IMR-90 (cell line): ENCODE measurements at regions not wholly inside any gene's neighbourhood (a gene's known extent, or its start where the extent isn't known, plus 50 kb on each side); places are given as distances from the start of the nearest gene placed in this dataset.

Source experiments
- ATAC-seq: fragments of 200-7000 bp; cut with Tn5 transposase; 2 replicates; pipeline ENCODE4 v1.9.1; 2020; ENCODE audit warnings: low read depth, mild to moderate bottlenecking, moderate library complexity
- BruUV-seq: library from RNA; stranded (reverse); fragments of 400-500 nt; replicated peaks from 2 replicates; lab custom pipeline; 2021; lab: Mats Ljungman, UMichigan
- CTCF ChIA-PET: fragments of 300-600 bp; formaldehyde crosslinking; extraction: SDS; loops from one replicate; lab custom pipeline; 2021; ENCODE audit warnings: antibody characterized with exemption; lab: Yijun Ruan, JAX
- POLR2A ChIA-PET: fragments of 300-600 bp; sonication (Branson Sonifier 250); formaldehyde crosslinking; loops from one replicate; lab custom pipeline; 2022; ENCODE audit warnings: antibody characterized with exemption; ENCODE audit not compliant: unreplicated experiment; lab: Charles Lee
- DNase-seq: peaks from one replicate; pipeline ENCODE4 v3.0.0; 2013
- H2AFZ ChIP-seq: replicated peaks from 2 replicates; pipeline ENCODE3; 2013; ENCODE audit warnings: low read length, mild to moderate bottlenecking; ENCODE audit not compliant: poor library complexity
- H2AK5ac ChIP-seq: 2 replicates; pipeline ENCODE4 v1.6.1; 2013; ENCODE audit warnings: low read depth, low read length, inconsistent platforms
- H2AK9ac ChIP-seq: replicated peaks from 2 replicates; pipeline ENCODE3; 2013; ENCODE audit warnings: mild to moderate bottlenecking, low read depth, low read length, moderate library complexity; ENCODE audit not compliant: poor library complexity
- H2BK120ac ChIP-seq: 2 replicates; pipeline ENCODE4 v1.6.1; 2013; ENCODE audit warnings: low read depth, low read length, inconsistent platforms
- H2BK15ac ChIP-seq: 3 replicates; pipeline ENCODE4 v1.6.1; 2013; ENCODE audit warnings: low read depth, low read length, inconsistent platforms
- H2BK20ac ChIP-seq: 2 replicates; pipeline ENCODE4 v1.6.1; 2013; ENCODE audit warnings: low read depth, mild to moderate bottlenecking, inconsistent platforms, low read length, moderate library complexity
- H2BK5ac ChIP-seq: 2 replicates; pipeline ENCODE4 v1.6.1; 2013; ENCODE audit warnings: mild to moderate bottlenecking, low read depth, low read length, inconsistent platforms; ENCODE audit not compliant: poor library complexity, severe bottlenecking
- H3K14ac ChIP-seq: replicated peaks from 2 replicates; pipeline ENCODE4 v1.6.1; 2013; ENCODE audit warnings: low read depth, low read length, inconsistent platforms
- H3K18ac ChIP-seq: 2 replicates; pipeline ENCODE4 v1.6.1; 2013; ENCODE audit warnings: low read depth, low read length, control low read depth
- H3K23ac ChIP-seq: 2 replicates; pipeline ENCODE4 v1.6.1; 2013; ENCODE audit warnings: low read depth, low read length, inconsistent platforms
- H3K27ac ChIP-seq: 2 replicates; pipeline ENCODE4 v1.5.1; 2013; ENCODE audit warnings: mild to moderate bottlenecking, control low read depth, low read length; ENCODE audit not compliant: insufficient read depth
- H3K27me3 ChIP-seq: 2 replicates; pipeline ENCODE4 v1.6.1; 2013; ENCODE audit warnings: low read length; ENCODE audit not compliant: control insufficient read depth, insufficient read depth
- H3K36me3 ChIP-seq: 2 replicates; pipeline ENCODE4 v1.6.1; 2013; ENCODE audit warnings: low read length, mixed read lengths; ENCODE audit not compliant: control insufficient read depth, insufficient read depth
- H3K4ac ChIP-seq: 2 replicates; pipeline ENCODE4 v1.6.1; 2013; ENCODE audit warnings: low read depth, low read length, inconsistent platforms
- H3K4me1 ChIP-seq: 2 replicates; pipeline ENCODE4 v1.6.1; 2013; ENCODE audit warnings: low read length, mixed read lengths; ENCODE audit not compliant: control insufficient read depth, insufficient read depth
- H3K4me2 ChIP-seq: 2 replicates; pipeline ENCODE4 v1.6.1; 2013; ENCODE audit warnings: low read depth, mild to moderate bottlenecking, control low read depth, low read length, moderate library complexity
- H3K4me3 ChIP-seq: 2 replicates; pipeline ENCODE4 v1.5.1; 2013; ENCODE audit warnings: low read depth, mild to moderate bottlenecking, control low read depth, low read length, moderate library complexity; ENCODE audit not compliant: insufficient read depth
- H3K56ac ChIP-seq: 2 replicates; pipeline ENCODE4 v1.6.1; 2013; ENCODE audit warnings: low read length, inconsistent platforms; ENCODE audit not compliant: insufficient read depth; ENCODE audit errors: extremely low read depth
- H3K79me1 ChIP-seq, 2 experiments: 2 replicates each; pipeline ENCODE4 v1.6.1; 2013; ENCODE audit warnings: low read length in 2 of 2, inconsistent platforms in 1 of 2, low read depth in 1 of 2
- H3K9ac ChIP-seq: 2 replicates; pipeline ENCODE4 v1.6.1; 2013; ENCODE audit warnings: low read depth, low read length, control low read depth
- H3K9me1 ChIP-seq: 2 replicates; pipeline ENCODE4 v1.6.1; 2013; ENCODE audit warnings: low read length, inconsistent platforms; ENCODE audit not compliant: insufficient read depth
- H3K9me3 ChIP-seq: 2 replicates; pipeline ENCODE4 v1.6.1; 2013; ENCODE audit warnings: low read length; ENCODE audit not compliant: control insufficient read depth, insufficient read depth
- H4K20me1 ChIP-seq: 2 replicates; pipeline ENCODE4 v1.6.1; 2013; ENCODE audit warnings: low read length, inconsistent platforms; ENCODE audit not compliant: insufficient read depth
- H4K5ac ChIP-seq: 2 replicates; pipeline ENCODE4 v1.6.1; 2013; ENCODE audit warnings: mild to moderate bottlenecking, low read depth, low read length, control low read depth
- H4K8ac ChIP-seq, 2 experiments: 2 replicates each; pipeline ENCODE4 v1.6.1; 2013; ENCODE audit warnings: low read depth in 2 of 2, low read length in 2 of 2, control low read depth in 1 of 2, inconsistent platforms in 1 of 2
- H4K91ac ChIP-seq: 2 replicates; pipeline ENCODE4 v1.6.1; 2013; ENCODE audit warnings: low read depth, low read length, inconsistent platforms; ENCODE audit not compliant: insufficient read depth
- BHLHE40 ChIP-seq: fragments of 150-350 bp; IDR thresholded peaks from 2 replicates; pipeline ENCODE4 v1.6.1; 2016; ENCODE audit warnings: mild to moderate bottlenecking, low read depth, low read length
- CEBPB ChIP-seq: IDR thresholded peaks from 2 replicates; pipeline ENCODE4 v1.6.1; 2012; ENCODE audit warnings: low read depth, low read length, improper control_type of control experiment
- FOS ChIP-seq: fragments of 150-350 bp; IDR thresholded peaks from 2 replicates; pipeline ENCODE4 v1.6.1; 2016; ENCODE audit warnings: low read depth, low read length
- MAFK ChIP-seq: IDR thresholded peaks from 2 replicates; pipeline ENCODE4 v1.6.1; 2012; ENCODE audit warnings: low read depth, low read length, improper control_type of control experiment
- MAZ ChIP-seq: IDR thresholded peaks from 2 replicates; pipeline ENCODE4 v1.6.1; 2012; ENCODE audit warnings: low read depth, mild to moderate bottlenecking, low read length, improper control_type of control experiment, moderate library complexity, borderline replicate concordance
- NFE2L2 ChIP-seq: fragments of 150-350 bp; IDR thresholded peaks from 2 replicates; pipeline ENCODE4 v1.6.1; 2016; ENCODE audit warnings: low read depth, mild to moderate bottlenecking, low read length
- POLR2A ChIP-seq: IDR thresholded peaks from 2 replicates; pipeline ENCODE4 v1.6.1; 2012; ENCODE audit warnings: mild to moderate bottlenecking, low read depth, low read length
- RAD21 ChIP-seq: IDR thresholded peaks from 2 replicates; pipeline ENCODE4 v1.6.1; 2012; ENCODE audit warnings: low read length, improper control_type of control experiment
- RCOR1 ChIP-seq: IDR thresholded peaks from 2 replicates; pipeline ENCODE4 v1.6.1; 2012; ENCODE audit warnings: mild to moderate bottlenecking, low read length, improper control_type of control experiment; ENCODE audit not compliant: insufficient replicate concordance
- RFX5 ChIP-seq: IDR thresholded peaks from 2 replicates; pipeline ENCODE4 v1.8.0; 2012; ENCODE audit warnings: low read depth, mild to moderate bottlenecking, low read length, moderate library complexity
- SMC3 ChIP-seq: fragments of 150-350 bp; IDR thresholded peaks from 2 replicates; pipeline ENCODE4 v1.6.1; 2016; ENCODE audit warnings: low read depth, mild to moderate bottlenecking, antibody characterized with exemption, low read length, moderate library complexity
- USF2 ChIP-seq: fragments of 150-350 bp; IDR thresholded peaks from 2 replicates; pipeline ENCODE4 v1.6.1; 2017; ENCODE audit warnings: mild to moderate bottlenecking, antibody characterized with exemption, low read length, low read depth
- WGBS, 2 experiments: methylation state at CpG; one replicate each; pipeline versions ENCODE4 v1.1.5 to v1.1.7; 2013; ENCODE audit warnings: missing lambda C conversion rate in 2 of 2; ENCODE audit not compliant: insufficient read length in 1 of 2; ENCODE audit errors: extremely low coverage in 2 of 2; 5-methylcytosine and 5-hydroxymethylcytosine counted together
- dilution Hi-C: fragments of 300-500 bp; cut with HindIII; formaldehyde crosslinking; loops from one replicate; pipeline ENCODE4 v1.14.3; 2018; ENCODE audit warnings: low sequenced_read_pairs; ENCODE audit not compliant: unreplicated experiment
- in situ Hi-C: fragments of 300-500 bp; cut with MboI; formaldehyde crosslinking; loops from 3 replicates; pipeline ENCODE4 v1.14.3; 2019; ENCODE audit warnings: low sequenced_read_pairs, inconsistent platforms, mixed read lengths
- intact Hi-C: fragments of 100-400 bp; cut with micrococcal nuclease; formaldehyde crosslinking; loops from 2 replicates; pipeline ENCODE4 v1.10.0; 2022
- TF ChIP-seq, protein P1 (sequence below): conservative IDR thresholded peaks from 2 replicates; pipeline ENCODE4 v1.5.1; 2012; ENCODE audit warnings: mild to moderate bottlenecking, low read depth, low read length, improper control_type of control experiment
- TF ChIP-seq, protein P2 (sequence below): fragments of 150-350 bp; IDR thresholded peaks from 2 replicates; pipeline ENCODE4 v1.6.1; 2016; ENCODE audit warnings: low read depth, mild to moderate bottlenecking, low read length, moderate library complexity, borderline replicate concordance

DNA sequence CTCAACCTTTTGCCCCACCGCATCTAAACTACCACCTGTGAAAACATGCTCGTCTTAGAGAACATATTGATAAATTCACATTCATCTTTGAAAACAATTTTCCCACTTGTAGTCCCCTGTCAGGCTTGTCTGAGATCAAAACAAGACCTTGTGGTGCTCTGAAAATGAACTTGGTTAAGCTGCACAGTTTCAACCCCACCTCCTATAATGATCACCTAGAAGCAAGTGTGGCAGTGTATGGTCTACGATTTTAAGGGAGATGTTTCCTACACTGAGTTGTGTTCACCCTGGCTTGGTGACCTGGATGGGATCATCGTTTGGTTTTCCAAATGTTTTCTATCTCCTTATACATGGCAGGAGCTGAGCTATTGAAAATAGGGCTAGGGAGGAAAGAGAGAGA lies 539.4 kb downstream of the DOK5 start:
- DNase-seq: no peak
- intact Hi-C loops: no loop called here
- CTCF ChIA-PET: interaction anchor here (0.6 kb wide), 1 partner anchor 502 kb away, joined by 6 read pairs; no protein-coding TSS in a partner anchor

More for the DNA sequence above, 539.4 kb downstream of the DOK5 start:
- H4K20me1 ChIP-seq: no peaks in the 10 kb centered on the region
- no peak overlapping the region for H3K9ac ChIP-seq
- ATAC-seq: no peak
- H3K27ac ChIP-seq: no peak overlapping the region
- BruUV-seq: no TSS peak
- H3K23ac ChIP-seq: no peak overlapping the region
- no peak overlapping the region for H2AK5ac ChIP-seq
- no peak overlapping the region for H3K4me3 ChIP-seq
- peaks cover 16% of the 10 kb centered on the region for H3K9me3 ChIP-seq
- H2BK20ac ChIP-seq: no peak overlapping the region
- H3K14ac ChIP-seq: no peak overlapping the region
- H3K9me1 ChIP-seq: no peaks in the 10 kb centered on the region
- H2BK15ac ChIP-seq: no peak overlapping the region
- H3K79me1 ChIP-seq: no peaks in the 10 kb centered on the region
- no peak overlapping the region for H3K56ac ChIP-seq
- in situ Hi-C loops: no loop called here
- POLR2A ChIA-PET: no interaction called here
- H2AFZ ChIP-seq: no peak overlapping the region
- TF ChIP-seq MAZ: no peak
- TF ChIP-seq RAD21: no peak
- no peak for TF ChIP-seq FOS
- no peak for TF ChIP-seq RFX5
- TF ChIP-seq SMC3: no peak
- no peak for TF ChIP-seq USF2
- no peak for TF ChIP-seq NFE2L2
- TF ChIP-seq, protein P1, sequence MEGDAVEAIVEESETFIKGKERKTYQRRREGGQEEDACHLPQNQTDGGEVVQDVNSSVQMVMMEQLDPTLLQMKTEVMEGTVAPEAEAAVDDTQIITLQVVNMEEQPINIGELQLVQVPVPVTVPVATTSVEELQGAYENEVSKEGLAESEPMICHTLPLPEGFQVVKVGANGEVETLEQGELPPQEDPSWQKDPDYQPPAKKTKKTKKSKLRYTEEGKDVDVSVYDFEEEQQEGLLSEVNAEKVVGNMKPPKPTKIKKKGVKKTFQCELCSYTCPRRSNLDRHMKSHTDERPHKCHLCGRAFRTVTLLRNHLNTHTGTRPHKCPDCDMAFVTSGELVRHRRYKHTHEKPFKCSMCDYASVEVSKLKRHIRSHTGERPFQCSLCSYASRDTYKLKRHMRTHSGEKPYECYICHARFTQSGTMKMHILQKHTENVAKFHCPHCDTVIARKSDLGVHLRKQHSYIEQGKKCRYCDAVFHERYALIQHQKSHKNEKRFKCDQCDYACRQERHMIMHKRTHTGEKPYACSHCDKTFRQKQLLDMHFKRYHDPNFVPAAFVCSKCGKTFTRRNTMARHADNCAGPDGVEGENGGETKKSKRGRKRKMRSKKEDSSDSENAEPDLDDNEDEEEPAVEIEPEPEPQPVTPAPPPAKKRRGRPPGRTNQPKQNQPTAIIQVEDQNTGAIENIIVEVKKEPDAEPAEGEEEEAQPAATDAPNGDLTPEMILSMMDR: no peak
- TF ChIP-seq MAFK: no peak
- TF ChIP-seq CEBPB: no peak
- TF ChIP-seq POLR2A: no peak
- TF ChIP-seq RCOR1: no peak
- TF ChIP-seq, protein P2, sequence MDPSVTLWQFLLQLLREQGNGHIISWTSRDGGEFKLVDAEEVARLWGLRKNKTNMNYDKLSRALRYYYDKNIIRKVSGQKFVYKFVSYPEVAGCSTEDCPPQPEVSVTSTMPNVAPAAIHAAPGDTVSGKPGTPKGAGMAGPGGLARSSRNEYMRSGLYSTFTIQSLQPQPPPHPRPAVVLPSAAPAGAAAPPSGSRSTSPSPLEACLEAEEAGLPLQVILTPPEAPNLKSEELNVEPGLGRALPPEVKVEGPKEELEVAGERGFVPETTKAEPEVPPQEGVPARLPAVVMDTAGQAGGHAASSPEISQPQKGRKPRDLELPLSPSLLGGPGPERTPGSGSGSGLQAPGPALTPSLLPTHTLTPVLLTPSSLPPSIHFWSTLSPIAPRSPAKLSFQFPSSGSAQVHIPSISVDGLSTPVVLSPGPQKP: no peak
- no peak for TF ChIP-seq BHLHE40
- H4K5ac ChIP-seq: no peak overlapping the region
- no peaks in the 10 kb centered on the region for H3K4me1 ChIP-seq
- no peaks in the 10 kb centered on the region for H3K27me3 ChIP-seq
- no peak overlapping the region for H3K4ac ChIP-seq
- H4K91ac ChIP-seq: no peak overlapping the region
- no peaks in the 10 kb centered on the region for H3K36me3 ChIP-seq
- H3K18ac ChIP-seq: no peak overlapping the region
- WGBS, 2 experiments: no CpG with 5 or more reads among the region's 4 CpGs
- H2BK5ac ChIP-seq: no peak overlapping the region
- H4K8ac ChIP-seq: no peak overlapping the region
- no peak overlapping the region for H2BK120ac ChIP-seq
- dilution Hi-C loops: no loop called here
- H2AK9ac ChIP-seq: no peak overlapping the region
- no peak overlapping the region for H3K4me2 ChIP-seq
